Neural cell (in vitro differentiated cells): ENCODE measurements at regions not wholly inside any gene's neighbourhood (a gene's known extent, or its start where the extent isn't known, plus 50 kb on each side); places are given as distances from the start of the nearest gene placed in this dataset.

ENCODE experiments used
- H2AFZ ChIP-seq: fragments of 200-600, 300-800 bp; sonication (generic), shearing (Covaris generic); 2 replicates; pipeline ENCODE4 v1.6.0; 2014; ENCODE audit warnings: low read depth, mild to moderate bottlenecking, antibody characterized with exemption, low read length, moderate library complexity
- H3F3A ChIP-seq: fragments of 200-600 bp; shearing (Covaris generic); 2 replicates; pipeline ENCODE4 v1.6.1; 2016; ENCODE audit warnings: mild to moderate bottlenecking, moderate library complexity, mixed read lengths, antibody characterized with exemption, low read length; ENCODE audit not compliant: insufficient read depth, poor library complexity, severe bottlenecking
- H3K27ac ChIP-seq: fragments of 200-600, 300-800 bp; sonication (generic), shearing (Covaris generic); 2 replicates; pipeline ENCODE4 v1.5.1; 2014; ENCODE audit warnings: mild to moderate bottlenecking, low read length, moderate library complexity
- H3K27me3 ChIP-seq: fragments of 300-800, 200-600 bp; sonication (generic), shearing (Covaris generic); 2 replicates; pipeline ENCODE4 v1.6.0; 2014; ENCODE audit warnings: mild to moderate bottlenecking, low read depth, low read length, moderate library complexity; ENCODE audit not compliant: insufficient read depth
- H3K36me3 ChIP-seq: fragments of 300-800, 200-600 bp; sonication (generic), shearing (Covaris generic); 2 replicates; pipeline ENCODE4 v1.5.1; 2014; ENCODE audit warnings: mild to moderate bottlenecking, antibody characterized with exemption, low read length, moderate library complexity; ENCODE audit not compliant: insufficient read depth
- H3K4me2 ChIP-seq: fragments of 300-800, 200-600 bp; sonication (generic), shearing (Covaris generic); 2 replicates; pipeline ENCODE4 v1.6.0; 2014; ENCODE audit warnings: mild to moderate bottlenecking, low read length
- H3K4me3 ChIP-seq: fragments of 300-800, 200-600 bp; sonication (generic), shearing (Covaris generic); 2 replicates; pipeline ENCODE4 v1.5.1; 2014; ENCODE audit warnings: mild to moderate bottlenecking, low read length, moderate library complexity
- H3K79me2 ChIP-seq: fragments of 200-600 bp; shearing (Covaris generic); replicated peaks from 2 replicates; pipeline ENCODE4 v1.6.0; 2014; ENCODE audit warnings: mild to moderate bottlenecking, low read length, moderate library complexity; ENCODE audit not compliant: insufficient read depth
- H3K9ac ChIP-seq: fragments of 300-800, 200-600 bp; sonication (generic), shearing (Covaris generic); 2 replicates; pipeline ENCODE4 v1.6.1; 2016; ENCODE audit warnings: mild to moderate bottlenecking, low read length, mixed read lengths
- H3K9me2 ChIP-seq: fragments of 200-600 bp; shearing (Covaris generic); 2 replicates; pipeline ENCODE4 v1.6.1; 2016; ENCODE audit warnings: mild to moderate bottlenecking, low read length, mixed read lengths; ENCODE audit not compliant: insufficient read depth
- H3K9me3 ChIP-seq: fragments of 200-600, 300-800 bp; sonication (generic), shearing (Covaris generic); 2 replicates; pipeline ENCODE4 v1.6.1; 2016; ENCODE audit warnings: mild to moderate bottlenecking, mixed run types, low read length, moderate library complexity, mixed read lengths
- H4K20me1 ChIP-seq: fragments of 200-600 bp; shearing (Covaris generic); 2 replicates; pipeline ENCODE4 v1.6.1; 2016; ENCODE audit warnings: mild to moderate bottlenecking, mixed run types; ENCODE audit not compliant: insufficient read depth
- EP300 ChIP-seq: fragments of 450-650 bp; conservative IDR thresholded peaks from 2 replicates; pipeline ENCODE4 v1.6.1; 2014; ENCODE audit warnings: antibody characterized with exemption, mild to moderate bottlenecking, moderate library complexity; ENCODE audit not compliant: poor library complexity, severe bottlenecking
- EZH2 ChIP-seq: fragments of 200-600, 300-800 bp; shearing (Covaris generic), sonication (generic); IDR thresholded peaks from 2 replicates; pipeline ENCODE4 v1.6.1; 2014; ENCODE audit warnings: antibody characterized with exemption, low read length, borderline replicate concordance, mild to moderate bottlenecking; ENCODE audit not compliant: insufficient read depth, poor library complexity, severe bottlenecking
- MXI1 ChIP-seq: fragments of 450-650 bp; conservative IDR thresholded peaks from 2 replicates; pipeline ENCODE4 v1.6.1; 2014; ENCODE audit warnings: antibody characterized with exemption, mild to moderate bottlenecking; ENCODE audit not compliant: poor library complexity, severe bottlenecking
- POLR2AphosphoS5 ChIP-seq: IDR thresholded peaks from 2 replicates; pipeline ENCODE4 v1.6.1; 2012
- RAD21 ChIP-seq: fragments of 450-650 bp; conservative IDR thresholded peaks from 2 replicates; pipeline ENCODE4 v1.6.1; 2014; ENCODE audit warnings: antibody characterized with exemption, mild to moderate bottlenecking, moderate library complexity
- SMC3 ChIP-seq: fragments of 450-650 bp; conservative IDR thresholded peaks from 2 replicates; pipeline ENCODE4 v1.6.1; 2014; ENCODE audit warnings: antibody characterized with exemption, mild to moderate bottlenecking, moderate library complexity; ENCODE audit not compliant: poor library complexity
- TAF1 ChIP-seq: IDR thresholded peaks from 2 replicates; pipeline ENCODE4 v1.6.1; 2012; ENCODE audit warnings: low read depth
- TF ChIP-seq, protein P1 (sequence below): fragments of 450-650 bp; IDR thresholded peaks from 2 replicates; pipeline ENCODE4 v1.5.1; 2014; ENCODE audit warnings: antibody characterized with exemption, mild to moderate bottlenecking, moderate library complexity; ENCODE audit not compliant: poor library complexity, severe bottlenecking
- TF ChIP-seq, protein P2 (sequence below): IDR thresholded peaks from 2 replicates; pipeline ENCODE4 v1.6.1; 2012; ENCODE audit warnings: borderline replicate concordance

DNA sequence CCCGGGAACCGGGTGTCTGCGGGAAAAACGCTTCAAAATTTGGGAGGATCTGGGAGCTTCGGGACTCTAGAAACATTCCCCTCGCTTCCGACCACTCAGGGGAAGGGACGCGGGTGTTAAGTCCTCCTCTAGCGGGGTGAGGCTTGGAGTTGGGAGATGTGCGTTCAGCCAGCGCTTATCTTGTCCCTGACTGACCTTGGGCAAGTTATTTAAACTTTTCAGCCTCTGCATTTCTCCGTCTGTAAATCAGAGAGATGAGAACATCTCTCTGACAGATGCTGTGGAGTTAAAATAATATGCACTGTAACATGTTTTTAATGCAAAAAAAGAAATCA is 76.9 kb upstream of the ANO4 start:
- Histone ChIP-seq H3K9me2 (no peaks in the 10 kb centered on the region), H2AFZ (no peak overlapping the region), H3K4me3 (peak overlapping the region; percentile 66), H3K9me3 (no peaks in the 10 kb centered on the region), H3K36me3 (no peaks in the 10 kb centered on the region), H3K9ac (no peak overlapping the region), H3F3A (no peaks in the 10 kb centered on the region), H3K79me2 (no peaks in the 10 kb centered on the region), H3K4me2 (no peak overlapping the region), H4K20me1 (no peaks in the 10 kb centered on the region), H3K27ac (no peak overlapping the region), H3K27me3 (peaks cover 48% of the 10 kb centered on the region)
- no peak for TF ChIP-seq TAF1
- no peak for TF ChIP-seq RAD21
- TF ChIP-seq, protein P1, sequence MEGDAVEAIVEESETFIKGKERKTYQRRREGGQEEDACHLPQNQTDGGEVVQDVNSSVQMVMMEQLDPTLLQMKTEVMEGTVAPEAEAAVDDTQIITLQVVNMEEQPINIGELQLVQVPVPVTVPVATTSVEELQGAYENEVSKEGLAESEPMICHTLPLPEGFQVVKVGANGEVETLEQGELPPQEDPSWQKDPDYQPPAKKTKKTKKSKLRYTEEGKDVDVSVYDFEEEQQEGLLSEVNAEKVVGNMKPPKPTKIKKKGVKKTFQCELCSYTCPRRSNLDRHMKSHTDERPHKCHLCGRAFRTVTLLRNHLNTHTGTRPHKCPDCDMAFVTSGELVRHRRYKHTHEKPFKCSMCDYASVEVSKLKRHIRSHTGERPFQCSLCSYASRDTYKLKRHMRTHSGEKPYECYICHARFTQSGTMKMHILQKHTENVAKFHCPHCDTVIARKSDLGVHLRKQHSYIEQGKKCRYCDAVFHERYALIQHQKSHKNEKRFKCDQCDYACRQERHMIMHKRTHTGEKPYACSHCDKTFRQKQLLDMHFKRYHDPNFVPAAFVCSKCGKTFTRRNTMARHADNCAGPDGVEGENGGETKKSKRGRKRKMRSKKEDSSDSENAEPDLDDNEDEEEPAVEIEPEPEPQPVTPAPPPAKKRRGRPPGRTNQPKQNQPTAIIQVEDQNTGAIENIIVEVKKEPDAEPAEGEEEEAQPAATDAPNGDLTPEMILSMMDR = no peak
- no peak for TF ChIP-seq EZH2
- no peak for TF ChIP-seq MXI1

DNA sequence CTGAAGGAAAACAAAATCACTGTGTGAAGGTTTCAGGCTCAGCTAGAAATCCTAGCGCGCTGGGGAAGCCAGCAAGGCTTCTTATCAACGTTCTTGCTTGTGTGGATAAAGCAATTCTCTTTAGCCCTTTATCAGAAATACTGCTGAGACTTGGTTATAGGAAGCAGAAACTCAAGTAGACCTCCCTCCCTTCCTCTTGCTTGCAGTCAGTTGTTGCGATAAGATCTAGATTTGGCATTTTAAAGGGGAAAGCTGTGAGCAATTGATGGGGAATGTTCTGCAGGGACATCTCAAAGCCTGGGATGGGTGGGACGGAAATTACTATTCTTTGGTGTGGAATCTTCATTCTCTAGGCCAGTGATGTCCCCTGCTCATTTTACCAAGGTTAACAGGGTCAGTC is 76.4 kb upstream of the ANO4 start:
- TF ChIP-seq RAD21 (no peak), TAF1 (no peak), MXI1 (no peak), EP300 (no peak), EZH2 (no peak), POLR2AphosphoS5 (no peak), SMC3 (no peak)
- TF ChIP-seq, protein P1 = no peak
- TF ChIP-seq, protein P2, sequence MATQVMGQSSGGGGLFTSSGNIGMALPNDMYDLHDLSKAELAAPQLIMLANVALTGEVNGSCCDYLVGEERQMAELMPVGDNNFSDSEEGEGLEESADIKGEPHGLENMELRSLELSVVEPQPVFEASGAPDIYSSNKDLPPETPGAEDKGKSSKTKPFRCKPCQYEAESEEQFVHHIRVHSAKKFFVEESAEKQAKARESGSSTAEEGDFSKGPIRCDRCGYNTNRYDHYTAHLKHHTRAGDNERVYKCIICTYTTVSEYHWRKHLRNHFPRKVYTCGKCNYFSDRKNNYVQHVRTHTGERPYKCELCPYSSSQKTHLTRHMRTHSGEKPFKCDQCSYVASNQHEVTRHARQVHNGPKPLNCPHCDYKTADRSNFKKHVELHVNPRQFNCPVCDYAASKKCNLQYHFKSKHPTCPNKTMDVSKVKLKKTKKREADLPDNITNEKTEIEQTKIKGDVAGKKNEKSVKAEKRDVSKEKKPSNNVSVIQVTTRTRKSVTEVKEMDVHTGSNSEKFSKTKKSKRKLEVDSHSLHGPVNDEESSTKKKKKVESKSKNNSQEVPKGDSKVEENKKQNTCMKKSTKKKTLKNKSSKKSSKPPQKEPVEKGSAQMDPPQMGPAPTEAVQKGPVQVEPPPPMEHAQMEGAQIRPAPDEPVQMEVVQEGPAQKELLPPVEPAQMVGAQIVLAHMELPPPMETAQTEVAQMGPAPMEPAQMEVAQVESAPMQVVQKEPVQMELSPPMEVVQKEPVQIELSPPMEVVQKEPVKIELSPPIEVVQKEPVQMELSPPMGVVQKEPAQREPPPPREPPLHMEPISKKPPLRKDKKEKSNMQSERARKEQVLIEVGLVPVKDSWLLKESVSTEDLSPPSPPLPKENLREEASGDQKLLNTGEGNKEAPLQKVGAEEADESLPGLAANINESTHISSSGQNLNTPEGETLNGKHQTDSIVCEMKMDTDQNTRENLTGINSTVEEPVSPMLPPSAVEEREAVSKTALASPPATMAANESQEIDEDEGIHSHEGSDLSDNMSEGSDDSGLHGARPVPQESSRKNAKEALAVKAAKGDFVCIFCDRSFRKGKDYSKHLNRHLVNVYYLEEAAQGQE = no peak
- no peaks in the 10 kb centered on the region for H4K20me1 ChIP-seq
- H3K4me2 ChIP-seq = no peak overlapping the region
- no peak overlapping the region for H2AFZ ChIP-seq
- no peak overlapping the region for H3K9ac ChIP-seq
- no peaks in the 10 kb centered on the region for H3K36me3 ChIP-seq
- no peak overlapping the region for H3K4me3 ChIP-seq
- H3K79me2 ChIP-seq = no peaks in the 10 kb centered on the region
- H3K27me3 ChIP-seq = peaks cover 48% of the 10 kb centered on the region
- no peaks in the 10 kb centered on the region for H3K9me2 ChIP-seq
- no peaks in the 10 kb centered on the region for H3F3A ChIP-seq
- no peak overlapping the region for H3K27ac ChIP-seq
- no peaks in the 10 kb centered on the region for H3K9me3 ChIP-seq
